Parathyroid adenoma (tissue), 2 donors: ENCODE measurements at regions not wholly inside any gene's neighbourhood (a gene's known extent, or its start where the extent isn't known, plus 50 kb on each side); places are given as distances from the start of the nearest gene placed in this dataset.

ENCODE experiments used
- H2AFZ ChIP-seq: fragments of 300-600 bp; sonication (generic); one replicate; pipeline ENCODE4 v1.7.0; 2017; ENCODE audit warnings: antibody characterized with exemption, mild to moderate bottlenecking
- H3K27ac ChIP-seq: fragments of 300-600 bp; sonication (generic); one replicate; pipeline ENCODE4 v1.7.0; 2017
- H3K27me3 ChIP-seq: fragments of 300-600 bp; sonication (generic); one replicate; pipeline ENCODE4 v1.7.0; 2017; ENCODE audit warnings: low read length; ENCODE audit not compliant: control insufficient read depth, insufficient read depth
- H3K36me3 ChIP-seq: fragments of 300-600 bp; sonication (generic); one replicate; pipeline ENCODE4 v1.7.0; 2017; ENCODE audit warnings: low read length; ENCODE audit not compliant: control insufficient read depth, insufficient read depth
- H3K4me1 ChIP-seq: fragments of 300-600 bp; sonication (generic); one replicate; pipeline ENCODE4 v1.7.0; 2017; ENCODE audit warnings: control low read depth
- H3K4me2 ChIP-seq: fragments of 300-600 bp; sonication (generic); one replicate; pipeline ENCODE4 v1.7.0; 2017; ENCODE audit warnings: low read length
- H3K4me3 ChIP-seq: fragments of 300-600 bp; sonication (generic); one replicate; pipeline ENCODE4 v1.7.0; 2017; ENCODE audit warnings: low read depth, low read length
- H3K79me2 ChIP-seq: fragments of 300-600 bp; sonication (generic); one replicate; pipeline ENCODE4 v1.7.0; 2017; ENCODE audit warnings: control low read depth
- H3K9ac ChIP-seq: fragments of 300-600 bp; sonication (generic); one replicate; pipeline ENCODE4 v1.7.0; 2017; ENCODE audit warnings: mild to moderate bottlenecking
- H3K9me3 ChIP-seq: fragments of 300-600 bp; sonication (generic); one replicate; pipeline ENCODE4 v1.7.0; 2017; ENCODE audit warnings: low read length; ENCODE audit not compliant: control insufficient read depth
- TF ChIP-seq, protein P1 (sequence below): fragments of 300-600 bp; sonication (generic); IDR thresholded peaks from one replicate; pipeline ENCODE4 v1.7.0; 2017; ENCODE audit warnings: antibody characterized with exemption, mild to moderate bottlenecking
- donor health status: primary hyperparathyroidism.

DNA sequence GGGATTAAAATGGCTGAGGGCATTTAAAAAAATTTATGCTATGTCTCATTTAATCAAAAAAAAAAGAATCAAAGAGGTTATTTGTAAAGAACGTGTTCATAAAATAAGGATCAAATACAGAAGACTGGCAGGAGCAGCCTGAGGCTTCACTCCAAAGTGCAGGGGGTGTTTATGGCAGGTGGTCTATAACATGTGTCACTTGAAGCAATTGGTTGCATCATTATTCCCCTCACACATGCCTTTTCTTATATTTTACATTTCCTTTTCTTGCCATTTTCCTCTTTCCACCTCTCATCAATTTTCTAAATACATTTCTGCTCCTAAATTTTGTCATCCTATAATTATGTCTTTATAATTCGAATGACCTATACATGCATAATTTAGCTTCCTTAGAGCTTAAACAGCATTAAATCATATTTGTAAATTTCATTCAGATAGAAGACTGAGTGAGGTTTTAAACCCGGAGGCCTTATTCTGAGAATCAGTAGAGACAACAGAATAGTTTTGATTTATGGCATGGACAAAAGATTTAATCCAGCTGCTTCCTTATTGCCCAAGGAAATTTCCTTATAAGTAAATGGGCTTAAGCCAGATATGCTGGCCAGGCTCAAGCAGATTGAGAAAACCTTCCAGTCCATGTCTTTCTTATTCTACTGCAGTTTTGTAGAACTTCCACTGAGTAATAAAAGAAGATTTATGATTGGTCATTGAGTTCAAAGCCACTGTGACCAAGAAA, 322.8 kb downstream of the TGFB2 start:
- no peaks in the 10 kb centered on the region for H3K4me1 ChIP-seq
- H3K4me3 ChIP-seq: no peak overlapping the region
- TF ChIP-seq, protein P1, sequence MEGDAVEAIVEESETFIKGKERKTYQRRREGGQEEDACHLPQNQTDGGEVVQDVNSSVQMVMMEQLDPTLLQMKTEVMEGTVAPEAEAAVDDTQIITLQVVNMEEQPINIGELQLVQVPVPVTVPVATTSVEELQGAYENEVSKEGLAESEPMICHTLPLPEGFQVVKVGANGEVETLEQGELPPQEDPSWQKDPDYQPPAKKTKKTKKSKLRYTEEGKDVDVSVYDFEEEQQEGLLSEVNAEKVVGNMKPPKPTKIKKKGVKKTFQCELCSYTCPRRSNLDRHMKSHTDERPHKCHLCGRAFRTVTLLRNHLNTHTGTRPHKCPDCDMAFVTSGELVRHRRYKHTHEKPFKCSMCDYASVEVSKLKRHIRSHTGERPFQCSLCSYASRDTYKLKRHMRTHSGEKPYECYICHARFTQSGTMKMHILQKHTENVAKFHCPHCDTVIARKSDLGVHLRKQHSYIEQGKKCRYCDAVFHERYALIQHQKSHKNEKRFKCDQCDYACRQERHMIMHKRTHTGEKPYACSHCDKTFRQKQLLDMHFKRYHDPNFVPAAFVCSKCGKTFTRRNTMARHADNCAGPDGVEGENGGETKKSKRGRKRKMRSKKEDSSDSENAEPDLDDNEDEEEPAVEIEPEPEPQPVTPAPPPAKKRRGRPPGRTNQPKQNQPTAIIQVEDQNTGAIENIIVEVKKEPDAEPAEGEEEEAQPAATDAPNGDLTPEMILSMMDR: no peak
- no peaks in the 10 kb centered on the region for H3K36me3 ChIP-seq
- H3K4me2 ChIP-seq: no peak overlapping the region
- no peaks in the 10 kb centered on the region for H3K27me3 ChIP-seq
- H2AFZ ChIP-seq: no peak overlapping the region
- no peaks in the 10 kb centered on the region for H3K79me2 ChIP-seq
- no peak overlapping the region for H3K9ac ChIP-seq
- no peak overlapping the region for H3K27ac ChIP-seq
- H3K9me3 ChIP-seq: no peaks in the 10 kb centered on the region

DNA sequence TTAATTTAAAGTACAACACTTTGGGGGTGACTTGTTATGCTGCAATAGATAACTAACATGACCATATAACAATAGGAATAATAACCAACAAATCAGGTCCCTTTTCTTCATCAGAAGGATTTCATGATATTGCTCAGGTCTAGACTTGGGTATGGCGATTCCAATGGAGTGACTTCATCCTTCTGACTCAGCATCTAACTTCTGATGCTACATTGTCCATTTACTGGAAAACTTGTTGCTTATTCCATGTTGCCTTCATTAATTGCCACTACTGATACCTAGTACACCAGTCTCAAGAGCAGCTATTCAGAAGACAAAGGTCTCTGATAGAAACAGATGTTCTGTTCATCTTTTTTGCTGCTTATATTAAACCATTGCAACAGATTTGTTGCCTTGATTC, 324.3 kb downstream of the TGFB2 start:
- Histone ChIP-seq H3K4me1 (no peaks in the 10 kb centered on the region), H3K9me3 (no peaks in the 10 kb centered on the region), H3K79me2 (no peaks in the 10 kb centered on the region), H3K4me3 (no peak overlapping the region), H2AFZ (no peak overlapping the region), H3K27me3 (no peaks in the 10 kb centered on the region), H3K27ac (no peak overlapping the region), H3K36me3 (no peaks in the 10 kb centered on the region), H3K9ac (no peak overlapping the region), H3K4me2 (no peak overlapping the region)
- TF ChIP-seq, protein P1: no peak

DNA sequence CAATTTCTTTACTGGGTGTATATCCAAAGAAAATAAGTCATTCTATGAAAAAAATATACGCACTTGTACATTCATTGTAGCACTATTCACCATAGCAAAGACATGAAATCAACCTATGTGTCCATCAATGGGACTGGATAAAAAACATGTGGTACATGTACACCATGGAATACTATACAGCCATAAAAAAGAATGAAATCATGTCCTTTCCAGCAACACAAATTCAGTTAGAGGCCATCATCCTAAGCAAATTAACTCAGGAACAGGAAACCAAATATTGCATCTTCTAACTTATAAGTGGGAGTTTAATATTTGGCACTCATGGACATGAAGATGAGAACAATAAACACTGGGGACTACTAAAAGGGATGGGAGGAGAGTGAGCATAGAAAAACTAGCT, 325.7 kb downstream of the TGFB2 start:
- TF ChIP-seq, protein P1: no peak
- Histone ChIP-seq H3K9ac (no peak overlapping the region), H3K4me1 (no peaks in the 10 kb centered on the region), H3K36me3 (no peaks in the 10 kb centered on the region), H3K27me3 (no peaks in the 10 kb centered on the region), H3K4me3 (no peak overlapping the region), H3K79me2 (no peaks in the 10 kb centered on the region), H3K27ac (no peak overlapping the region), H2AFZ (no peak overlapping the region), H3K9me3 (no peaks in the 10 kb centered on the region), H3K4me2 (no peak overlapping the region)

DNA sequence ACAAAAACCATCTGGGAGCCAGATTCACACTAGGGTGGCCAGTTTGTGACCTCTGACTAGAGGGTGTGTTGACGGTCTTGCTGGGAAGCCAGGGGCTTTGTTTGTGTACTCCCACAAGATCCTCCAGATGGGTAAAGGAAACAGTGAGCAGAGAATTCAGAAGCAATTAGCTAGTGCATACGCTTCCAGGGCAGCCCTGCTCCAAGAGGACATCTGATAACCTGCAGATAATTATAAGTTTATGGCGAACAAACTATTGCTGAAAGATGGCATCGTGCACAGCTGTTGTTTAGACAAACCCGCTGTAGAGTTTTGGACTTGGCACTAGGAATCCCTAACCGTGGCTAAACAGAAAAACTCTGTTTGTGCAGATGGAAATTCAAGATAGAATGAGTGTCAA, 326.4 kb downstream of the TGFB2 start:
- H3K36me3 ChIP-seq: no peaks in the 10 kb centered on the region
- no peaks in the 10 kb centered on the region for H3K4me1 ChIP-seq
- TF ChIP-seq, protein P1: no peak
- H3K79me2 ChIP-seq: no peaks in the 10 kb centered on the region
- H3K9me3 ChIP-seq: no peaks in the 10 kb centered on the region
- no peak overlapping the region for H3K27ac ChIP-seq
- no peak overlapping the region for H3K4me3 ChIP-seq
- no peak overlapping the region for H3K4me2 ChIP-seq
- H3K27me3 ChIP-seq: no peaks in the 10 kb centered on the region
- H2AFZ ChIP-seq: no peak overlapping the region
- no peak overlapping the region for H3K9ac ChIP-seq

DNA sequence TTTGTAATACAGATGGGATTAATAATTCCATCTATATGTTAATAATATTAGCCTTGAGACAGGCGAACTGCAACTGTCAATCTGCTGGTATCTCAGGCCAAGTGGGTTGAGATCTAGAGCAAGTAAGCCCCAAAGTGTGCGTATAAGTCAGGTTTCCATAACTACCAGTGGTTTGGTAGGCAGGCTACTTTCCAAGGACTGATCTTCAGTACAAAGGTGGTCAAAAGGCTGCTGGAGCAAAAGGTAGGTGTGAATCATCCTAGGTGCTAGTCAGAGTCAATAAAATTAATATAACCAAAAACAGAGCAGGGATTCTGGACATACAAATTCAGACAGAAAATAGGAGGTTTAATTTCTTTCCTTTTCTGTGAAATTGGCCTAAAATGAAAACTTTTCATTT, 328.0 kb downstream of the TGFB2 start:
- no peaks in the 10 kb centered on the region for H3K9me3 ChIP-seq
- H3K4me2 ChIP-seq: no peak overlapping the region
- H2AFZ ChIP-seq: no peak overlapping the region
- H3K9ac ChIP-seq: no peak overlapping the region
- no peaks in the 10 kb centered on the region for H3K27me3 ChIP-seq
- no peak overlapping the region for H3K4me3 ChIP-seq
- H3K79me2 ChIP-seq: no peaks in the 10 kb centered on the region
- H3K4me1 ChIP-seq: no peaks in the 10 kb centered on the region
- H3K27ac ChIP-seq: no peak overlapping the region
- TF ChIP-seq, protein P1: no peak
- H3K36me3 ChIP-seq: no peaks in the 10 kb centered on the region
